Hematopoietic multipotent progenitor cell treated with erythropoietin and hydrocortisone succinate and interleukin-3 and kit ligand, for 6 days (in vitro differentiated cells): ENCODE measurements at regions not wholly inside any gene's neighbourhood (a gene's known extent, or its start where the extent isn't known, plus 50 kb on each side); places are given as distances from the start of the nearest gene placed in this dataset.

ENCODE experiments used
- DNase-seq: peaks from one replicate; pipeline ENCODE4 v3.0.0-alpha.2; 2015

DNA sequence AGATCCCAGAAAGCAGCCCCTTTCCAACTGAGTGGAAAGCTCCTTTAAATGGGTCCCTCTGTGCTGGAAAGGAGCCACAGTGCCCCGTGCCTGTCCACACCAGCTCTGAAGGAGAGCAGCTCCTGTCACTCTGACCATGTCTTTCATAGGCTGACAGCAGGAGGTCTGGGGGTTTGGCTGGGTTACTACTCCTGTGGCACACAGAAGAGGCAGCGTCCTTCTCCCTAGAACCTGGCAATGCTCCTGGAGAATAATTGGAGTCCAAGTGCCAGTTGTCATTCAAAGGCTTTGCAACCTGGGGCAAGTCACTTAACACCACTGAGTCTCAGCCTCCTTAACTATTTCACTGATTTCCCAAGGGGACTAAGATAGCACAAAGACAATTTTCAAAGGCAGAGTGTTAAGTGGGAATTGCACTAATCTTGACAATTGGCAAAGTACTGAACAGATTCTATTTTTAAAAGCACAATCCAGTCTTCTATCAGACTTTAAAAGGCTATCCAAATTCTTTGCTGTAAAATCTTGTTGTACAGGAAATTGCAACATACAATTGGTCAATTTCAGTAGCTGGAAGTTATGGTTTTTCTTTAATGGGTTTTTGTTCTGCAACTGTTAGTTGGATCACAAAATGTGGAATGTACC lies 457.2 kb downstream of the KIF16B start:
- DNase-seq: no peak

GRCh38 chr20:16113736-16114135 lies 459.5 kb downstream of the KIF16B start:
- DNase-seq: no peak

- no peak for DNase-seq
Observed at GRCh38 chr20:16111852-16112412, 461.3 kb downstream of the KIF16B start.

GRCh38 chr20:16111172-16111832 lies 461.9 kb downstream of the KIF16B start:
- no peak for DNase-seq

DNA sequence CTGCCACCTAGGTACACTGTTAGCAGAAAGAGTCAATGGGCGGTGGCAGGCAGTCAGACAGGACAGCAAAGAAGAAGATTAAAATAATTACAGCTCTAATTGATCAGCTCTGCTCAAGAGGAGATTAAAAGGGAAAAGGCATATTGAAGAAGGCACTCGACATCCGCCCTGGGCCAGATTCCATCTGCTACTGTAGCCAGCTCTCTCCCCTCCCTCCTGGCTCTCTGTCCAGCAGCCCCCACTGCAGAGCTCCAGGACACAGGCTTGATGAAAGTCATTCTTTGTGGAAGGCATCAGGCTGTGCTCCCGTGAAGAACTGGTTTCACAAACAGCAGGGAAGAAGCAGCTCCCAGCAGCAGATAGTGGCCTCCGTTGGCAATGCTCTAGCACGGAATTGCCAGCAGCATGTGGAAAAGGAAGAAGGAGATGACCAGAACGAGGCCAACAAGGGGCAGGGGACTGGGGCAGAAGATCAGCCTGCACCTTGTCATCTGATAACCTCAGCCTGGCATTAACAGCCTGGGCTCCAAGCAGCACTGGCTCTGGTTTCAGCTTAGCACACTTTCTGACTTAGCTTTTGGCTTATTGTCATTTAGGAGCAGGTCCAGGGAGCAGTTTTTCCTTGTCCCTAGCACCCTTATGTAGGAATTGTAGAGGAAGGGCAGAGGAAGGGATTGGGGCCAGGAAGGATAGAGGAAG lies 465.9 kb downstream of the KIF16B start:
- no peak for DNase-seq

- no peak for DNase-seq
Observed at GRCh38 chr20:16106191-16106849, 466.9 kb downstream of the KIF16B start.

DNA sequence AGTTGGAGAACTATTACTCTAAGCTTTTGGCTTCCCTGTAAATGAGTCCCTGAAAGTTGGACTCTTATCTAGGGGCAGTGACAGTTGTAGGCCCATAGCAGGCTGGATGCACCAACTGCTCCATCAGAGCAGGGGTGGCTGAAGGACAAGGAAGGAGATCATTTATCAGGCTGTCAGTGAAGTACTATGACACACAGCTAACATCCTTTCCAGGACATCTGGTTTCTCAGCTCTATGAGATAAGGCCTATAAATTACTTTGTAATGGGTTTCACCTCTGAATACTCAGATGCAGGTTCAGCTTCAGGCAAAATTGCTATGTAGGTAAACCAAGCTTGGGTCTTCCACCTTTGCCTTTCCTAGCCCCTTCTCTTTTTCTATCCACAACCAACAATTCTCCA lies 468.5 kb downstream of the KIF16B start:
- no peak for DNase-seq
